ENCODE measurements at regions not wholly inside any gene's neighbourhood (a gene's known extent, or its start where the extent isn't known, plus 50 kb on each side); places are given as distances from the start of the nearest gene placed in this dataset.
"Not testable (repeated sequence)": the region's sequence is repeated elsewhere in the genome, so short reads cannot be mapped to it uniquely, and the experiment has no call there.

GRCh38 chr17:31798205-31798724 is 60.8 kb downstream of the COPRS start:
- Histone ChIP-seq H3K9ac (ENCODE audit: low read length) (no peak overlapping the region), H3K4me1 (ENCODE audit: control insufficient read depth, insufficient read depth, low read length) (no peaks in the 10 kb centered on the region), H3K27ac (ENCODE audit: low read depth, low read length) (no peak overlapping the region), H3K4me3 (ENCODE audit: low read length) (no peak overlapping the region), H3K27me3 (ENCODE audit: control insufficient read depth, insufficient read depth, low read length) (no peaks in the 10 kb centered on the region), H3K36me3 (ENCODE audit: control insufficient read depth, insufficient read depth, low read length) (no peaks in the 10 kb centered on the region)

GRCh38 chr17:31795941-31796340 is 63.1 kb downstream of the COPRS start:
- H3K4me1 ChIP-seq (ENCODE audit: control insufficient read depth, insufficient read depth, low read length); H3K4me3 ChIP-seq (ENCODE audit: low read length); H3K27ac ChIP-seq (ENCODE audit: low read depth, low read length); H3K27me3 ChIP-seq (ENCODE audit: control insufficient read depth, insufficient read depth, low read length); H3K9ac ChIP-seq (ENCODE audit: low read length); H3K36me3 ChIP-seq (ENCODE audit: control insufficient read depth, insufficient read depth, low read length): not testable (repeated sequence)

GRCh38 chr17:31794111-31794510 is 64.9 kb downstream of the COPRS start:
- Histone ChIP-seq H3K27ac (ENCODE audit: low read depth, low read length) (no peak overlapping the region), H3K4me1 (ENCODE audit: control insufficient read depth, insufficient read depth, low read length) (no peaks in the 10 kb centered on the region), H3K36me3 (ENCODE audit: control insufficient read depth, insufficient read depth, low read length) (no peaks in the 10 kb centered on the region), H3K4me3 (ENCODE audit: low read length) (no peak overlapping the region), H3K27me3 (ENCODE audit: control insufficient read depth, insufficient read depth, low read length) (no peaks in the 10 kb centered on the region), H3K9ac (ENCODE audit: low read length) (no peak overlapping the region)

- not testable (repeated sequence) for H3K4me1 ChIP-seq (ENCODE audit: control insufficient read depth, insufficient read depth, low read length); H3K36me3 ChIP-seq (ENCODE audit: control insufficient read depth, insufficient read depth, low read length); H3K27ac ChIP-seq (ENCODE audit: low read depth, low read length); H3K27me3 ChIP-seq (ENCODE audit: control insufficient read depth, insufficient read depth, low read length); H3K4me3 ChIP-seq (ENCODE audit: low read length); H3K9ac ChIP-seq (ENCODE audit: low read length)
Measured at GRCh38 chr17:31793634-31794033, 65.4 kb downstream of the COPRS start.

GRCh38 chr17:31792007-31792585 is 66.9 kb downstream of the COPRS start:
- Histone ChIP-seq H3K27me3 (ENCODE audit: control insufficient read depth, insufficient read depth, low read length) (no peaks in the 10 kb centered on the region), H3K36me3 (ENCODE audit: control insufficient read depth, insufficient read depth, low read length) (no peaks in the 10 kb centered on the region), H3K4me3 (ENCODE audit: low read length) (no peak overlapping the region), H3K27ac (ENCODE audit: low read depth, low read length) (no peak overlapping the region), H3K9ac (ENCODE audit: low read length) (no peak overlapping the region), H3K4me1 (ENCODE audit: control insufficient read depth, insufficient read depth, low read length) (peaks cover 3% of the 10 kb centered on the region)

- no peak overlapping the region for H3K27ac ChIP-seq (ENCODE audit: low read depth, low read length)
- peaks cover 3% of the 10 kb centered on the region for H3K4me1 ChIP-seq (ENCODE audit: control insufficient read depth, insufficient read depth, low read length)
- H3K27me3 ChIP-seq (ENCODE audit: control insufficient read depth, insufficient read depth, low read length), result no peaks in the 10 kb centered on the region
- no peak overlapping the region for H3K4me3 ChIP-seq (ENCODE audit: low read length)
- H3K9ac ChIP-seq (ENCODE audit: low read length), result no peak overlapping the region
- no peaks in the 10 kb centered on the region for H3K36me3 ChIP-seq (ENCODE audit: control insufficient read depth, insufficient read depth, low read length)
Measured at GRCh38 chr17:31789707-31790505, 69.1 kb downstream of the COPRS start.

GRCh38 chr17:31788956-31789355 is 70.1 kb downstream of the COPRS start:
- no peaks in the 10 kb centered on the region for H3K36me3 ChIP-seq (ENCODE audit: control insufficient read depth, insufficient read depth, low read length)
- H3K4me1 ChIP-seq (ENCODE audit: control insufficient read depth, insufficient read depth, low read length), result peaks cover 3% of the 10 kb centered on the region
- no peak overlapping the region for H3K4me3 ChIP-seq (ENCODE audit: low read length)
- peak overlapping the region; percentile 37 for H3K27ac ChIP-seq (ENCODE audit: low read depth, low read length)
- H3K27me3 ChIP-seq (ENCODE audit: control insufficient read depth, insufficient read depth, low read length), result no peaks in the 10 kb centered on the region
- H3K9ac ChIP-seq (ENCODE audit: low read length), result no peak overlapping the region

GRCh38 chr17:31788571-31788946 is 70.5 kb downstream of the COPRS start:
- Histone ChIP-seq H3K27me3 (ENCODE audit: control insufficient read depth, insufficient read depth, low read length) (no peaks in the 10 kb centered on the region), H3K4me1 (ENCODE audit: control insufficient read depth, insufficient read depth, low read length) (peaks cover 3% of the 10 kb centered on the region), H3K9ac (ENCODE audit: low read length) (no peak overlapping the region), H3K4me3 (ENCODE audit: low read length) (no peak overlapping the region), H3K27ac (ENCODE audit: low read depth, low read length) (peak overlapping the region; percentile 37), H3K36me3 (ENCODE audit: control insufficient read depth, insufficient read depth, low read length) (no peaks in the 10 kb centered on the region)

GRCh38 chr17:31787857-31788570 is 71.0 kb downstream of the COPRS start:
- peaks cover 3% of the 10 kb centered on the region for H3K4me1 ChIP-seq (ENCODE audit: control insufficient read depth, insufficient read depth, low read length)
- no peak overlapping the region for H3K9ac ChIP-seq (ENCODE audit: low read length)
- peak overlapping the region; percentile 68 for H3K27ac ChIP-seq (ENCODE audit: low read depth, low read length)
- no peak overlapping the region for H3K4me3 ChIP-seq (ENCODE audit: low read length)
- H3K36me3 ChIP-seq (ENCODE audit: control insufficient read depth, insufficient read depth, low read length), result no peaks in the 10 kb centered on the region
- H3K27me3 ChIP-seq (ENCODE audit: control insufficient read depth, insufficient read depth, low read length), result no peaks in the 10 kb centered on the region

- H3K4me3 ChIP-seq (ENCODE audit: low read length), result no peak overlapping the region
- no peak overlapping the region for H3K9ac ChIP-seq (ENCODE audit: low read length)
- peaks cover 3% of the 10 kb centered on the region for H3K4me1 ChIP-seq (ENCODE audit: control insufficient read depth, insufficient read depth, low read length)
- no peaks in the 10 kb centered on the region for H3K27me3 ChIP-seq (ENCODE audit: control insufficient read depth, insufficient read depth, low read length)
- H3K36me3 ChIP-seq (ENCODE audit: control insufficient read depth, insufficient read depth, low read length), result no peaks in the 10 kb centered on the region
- no peak overlapping the region for H3K27ac ChIP-seq (ENCODE audit: low read depth, low read length)
Measured at GRCh38 chr17:31786796-31787481, 72.1 kb downstream of the COPRS start.

GRCh38 chr17:31780483-31780882 is 78.6 kb downstream of the COPRS start:
- Histone ChIP-seq H3K4me1 (ENCODE audit: control insufficient read depth, insufficient read depth, low read length) (no peaks in the 10 kb centered on the region), H3K36me3 (ENCODE audit: control insufficient read depth, insufficient read depth, low read length) (no peaks in the 10 kb centered on the region), H3K27me3 (ENCODE audit: control insufficient read depth, insufficient read depth, low read length) (no peaks in the 10 kb centered on the region), H3K4me3 (ENCODE audit: low read length) (no peak overlapping the region), H3K9ac (ENCODE audit: low read length) (no peak overlapping the region), H3K27ac (ENCODE audit: low read depth, low read length) (no peak overlapping the region)

- no peaks in the 10 kb centered on the region for H3K36me3 ChIP-seq (ENCODE audit: control insufficient read depth, insufficient read depth, low read length)
- H3K27me3 ChIP-seq (ENCODE audit: control insufficient read depth, insufficient read depth, low read length), result no peaks in the 10 kb centered on the region
- no peak overlapping the region for H3K27ac ChIP-seq (ENCODE audit: low read depth, low read length)
- no peak overlapping the region for H3K9ac ChIP-seq (ENCODE audit: low read length)
- H3K4me3 ChIP-seq (ENCODE audit: low read length), result no peak overlapping the region
- no peaks in the 10 kb centered on the region for H3K4me1 ChIP-seq (ENCODE audit: control insufficient read depth, insufficient read depth, low read length)
Measured at GRCh38 chr17:31778523-31778922, 80.5 kb downstream of the COPRS start.

Data from rectal smooth muscle tissue (tissue), 1 donor.